B cell (primary cell): ENCODE measurements at regions not wholly inside any gene's neighbourhood (a gene's known extent, or its start where the extent isn't known, plus 50 kb on each side); places are given as distances from the start of the nearest gene placed in this dataset.

Source experiments
- ATAC-seq: fragments of 200-7000 bp; cut with Tn5 transposase; one replicate; pipeline ENCODE4 v1.10.0; 2021; ENCODE audit warnings: low read depth, mild to moderate bottlenecking, moderate number of reproducible peaks, moderate library complexity
- CTCF ChIA-PET: fragments of 350-600 bp; sonication (Branson Sonifier 250); formaldehyde crosslinking; loops from one replicate; lab custom pipeline; 2021; ENCODE audit warnings: antibody characterized with exemption, inconsistent platforms; lab: Charles Lee
- POLR2A ChIA-PET: fragments of 350-600 bp; sonication (Branson Sonifier 250); formaldehyde crosslinking; loops from one replicate; lab custom pipeline; 2021; ENCODE audit warnings: antibody characterized with exemption; lab: Charles Lee
- DNase-seq: peaks from one replicate; pipeline ENCODE4 v3.0.0; 2013
- H2AFZ ChIP-seq: 2 replicates; pipeline ENCODE4 v1.6.1; 2012; ENCODE audit warnings: mild to moderate bottlenecking, low read depth, low read length; ENCODE audit not compliant: insufficient read depth, poor library complexity, severe bottlenecking
- H3K27ac ChIP-seq, 2 donors: 1 replicate in 1 of 2; 2 replicates in 1 of 2; pipeline ENCODE4 v1.5.1; 2012 to 2013; ENCODE audit warnings: low read length in 2 of 2, mild to moderate bottlenecking in 2 of 2, moderate library complexity in 1 of 2
- H3K27me3 ChIP-seq, 4 experiments: fragments of 200-600 bp in 1 of 4; sonication (generic) in 1 of 4; replicated peaks in 1 of 4; 1 replicate in 2 of 4; 2 replicates in 2 of 4; pipeline versions ENCODE4 v1.6.1 to v1.7.0; 2013 to 2016; ENCODE audit warnings: low read length in 3 of 4, mild to moderate bottlenecking in 2 of 4, mixed read lengths in 1 of 4, moderate library complexity in 1 of 4; ENCODE audit not compliant: insufficient read depth in 4 of 4, control insufficient read depth in 3 of 4; ENCODE audit errors: control extremely low read depth in 1 of 4
- H3K36me3 ChIP-seq, 2 experiments: replicated peaks in 1 of 2; 1 replicate in 1 of 2; 2 replicates in 1 of 2; pipeline versions ENCODE4 v1.6.1 to v1.7.1; 2013; ENCODE audit warnings: low read length in 1 of 2; ENCODE audit not compliant: insufficient read depth in 2 of 2, control insufficient read depth in 1 of 2; ENCODE audit errors: control extremely low read depth in 1 of 2, extremely low read depth in 1 of 2
- H3K4me1 ChIP-seq, 2 donors: fragments of 200-600 bp in 1 of 2; sonication (generic) in 1 of 2; 1 replicate in 1 of 2; 2 replicates in 1 of 2; pipeline versions ENCODE4 v1.5.1 to v1.6.1; 2013 to 2017; ENCODE audit warnings: low read length in 2 of 2; ENCODE audit not compliant: control insufficient read depth in 2 of 2, insufficient read depth in 2 of 2
- H3K4me2 ChIP-seq: replicated peaks from 2 replicates; pipeline ENCODE3; 2012; ENCODE audit warnings: mild to moderate bottlenecking, low read depth, low read length; ENCODE audit not compliant: poor library complexity, severe bottlenecking
- H3K4me3 ChIP-seq, 5 experiments: fragments of 200-600 bp in 1 of 5; sonication (generic) in 1 of 5; 1 replicate in 3 of 5; 2 replicates in 2 of 5; pipeline versions ENCODE4 v1.5.1 to v1.7.0; 2011 to 2016; ENCODE audit warnings: low read length in 4 of 5, mild to moderate bottlenecking in 4 of 5, low read depth in 2 of 5, control low read depth in 1 of 5, moderate library complexity in 1 of 5; ENCODE audit not compliant: insufficient read depth in 1 of 5; ENCODE audit errors: control extremely low read depth in 1 of 5, extremely low read depth in 1 of 5
- H3K79me2 ChIP-seq: fragments of 200-600 bp; sonication (generic); one replicate; pipeline ENCODE4 v1.6.0; 2016; ENCODE audit warnings: low read length; ENCODE audit not compliant: control insufficient read depth, insufficient read depth
- H3K9ac ChIP-seq: fragments of 200-600 bp; sonication (generic); 2 replicates; pipeline ENCODE4 v1.6.1; 2017; ENCODE audit warnings: mild to moderate bottlenecking, low read length, moderate library complexity
- H3K9me3 ChIP-seq, 3 donors: one replicate each; pipeline versions ENCODE4 v1.6.1 to v1.7.1; 2013; ENCODE audit warnings: low read length in 2 of 3; ENCODE audit not compliant: control insufficient read depth in 2 of 3, insufficient read depth in 1 of 3; ENCODE audit errors: control extremely low read depth in 1 of 3
- H4K20me1 ChIP-seq: 2 replicates; pipeline ENCODE4 v1.6.0; 2012; ENCODE audit warnings: mild to moderate bottlenecking, low read length; ENCODE audit not compliant: insufficient read depth, control insufficient read depth, poor library complexity, severe bottlenecking
- H3K27ac Mint-ChIP-seq: one replicate; pipeline ENCODE4 v1.8.0; 2021; ENCODE audit warnings: mixed read lengths
- H3K27me3 Mint-ChIP-seq: one replicate; pipeline ENCODE4 v1.8.0; 2021; ENCODE audit warnings: mixed read lengths
- H3K4me1 Mint-ChIP-seq: one replicate; pipeline ENCODE4 v1.8.0; 2021; ENCODE audit warnings: mixed read lengths
- H3K4me3 Mint-ChIP-seq: one replicate; pipeline ENCODE4 v1.8.0; 2021; ENCODE audit warnings: mixed read lengths
- H3K9me3 Mint-ChIP-seq: one replicate; pipeline ENCODE4 v1.8.0; 2022; ENCODE audit warnings: mixed read lengths; ENCODE audit not compliant: insufficient read depth
- CTCF ChIP-seq: fragments of 200-600 bp; IDR thresholded peaks from one replicate; pipeline ENCODE4 v1.8.0; 2022; ENCODE audit warnings: antibody characterized with exemption, mild to moderate bottlenecking
- EZH2 ChIP-seq: IDR thresholded peaks from 2 replicates; pipeline ENCODE4 v1.6.1; 2012; ENCODE audit warnings: borderline replicate concordance, low read depth, mild to moderate bottlenecking, moderate library complexity, low read length; ENCODE audit not compliant: insufficient read depth, poor library complexity, severe bottlenecking
- WGBS: methylation state at CpG from one replicate; pipeline ENCODE4 v1.1.5; 2013; ENCODE audit warnings: missing lambda C conversion rate; ENCODE audit not compliant: insufficient coverage; 5-methylcytosine and 5-hydroxymethylcytosine counted together
- intact Hi-C: fragments of 100-400 bp; cut with micrococcal nuclease; formaldehyde crosslinking; loops from one replicate; pipeline ENCODE4 v1.10.0; 2022

- POLR2A ChIA-PET: no interaction called here
- intact Hi-C loops: no loop called here
- ATAC-seq (no peak), DNase-seq (no peak)
- Histone ChIP-seq H3K79me2 (no peaks in the 10 kb centered on the region), H3K9me3 (peaks cover 1 to 14% (median 10%) of the 10 kb centered on the region in 3 donors), H3K36me3 (no peaks in the 10 kb centered on the region), H3K4me3 (no peak overlapping the region), H3K4me2 (no peak overlapping the region), H3K4me1 (no peaks in the 10 kb centered on the region), H3K27ac (no peak overlapping the region), H3K9ac (no peak overlapping the region), H3K27me3 (peaks cover 0 to 2% (median 0%) of the 10 kb centered on the region in 4 experiments), H2AFZ (no peak overlapping the region), H4K20me1 (no peaks in the 10 kb centered on the region)
- WGBS: no CpG with 5 or more reads among the region's 1 CpG
- CTCF ChIA-PET: no interaction called here
- Mint-ChIP-seq H3K9me3 (peaks cover 14% of the 10 kb centered on the region), H3K4me3 (no peak overlapping the region), H3K27me3 (no peaks in the 10 kb centered on the region), H3K4me1 (no peaks in the 10 kb centered on the region), H3K27ac (no peak overlapping the region)
- TF ChIP-seq EZH2 (no peak), CTCF (no peak)
Measured at GRCh38 chr2:67579806-67580205, 182.7 kb downstream of the ETAA1 start.

GRCh38 chr2:67581751-67582150 is 184.6 kb downstream of the ETAA1 start:
- Histone ChIP-seq H3K4me2 (no peak overlapping the region), H2AFZ (no peak overlapping the region), H3K4me1 (no peaks in the 10 kb centered on the region), H3K9ac (no peak overlapping the region), H3K4me3 (no peak overlapping the region), H4K20me1 (no peaks in the 10 kb centered on the region), H3K27ac (no peak overlapping the region), H3K27me3 (peaks cover 0 to 2% (median 0%) of the 10 kb centered on the region in 4 experiments), H3K36me3 (no peaks in the 10 kb centered on the region), H3K9me3 (peaks cover 2 to 14% (median 10%) of the 10 kb centered on the region in 3 donors), H3K79me2 (no peaks in the 10 kb centered on the region)
- no peak overlapping the region for H3K4me3 Mint-ChIP-seq
- peaks cover 26% of the 10 kb centered on the region for H3K9me3 Mint-ChIP-seq
- POLR2A ChIA-PET: no interaction called here
- no peaks in the 10 kb centered on the region for H3K4me1 Mint-ChIP-seq
- CTCF ChIA-PET: no interaction called here
- no peaks in the 10 kb centered on the region for H3K27me3 Mint-ChIP-seq
- ATAC-seq: no peak
- WGBS: 100% methylated on average over 1 of the region's 7 CpGs
- intact Hi-C loops: no loop called here
- no peak for TF ChIP-seq EZH2
- TF ChIP-seq CTCF: no peak
- DNase-seq: no peak
- H3K27ac Mint-ChIP-seq: no peak overlapping the region
